Right lobe of liver (tissue), 4 donors: ENCODE measurements at regions not wholly inside any gene's neighbourhood (a gene's known extent, or its start where the extent isn't known, plus 50 kb on each side); places are given as distances from the start of the nearest gene placed in this dataset.

ENCODE experiments used
- POLR2A ChIP-seq: fragments of 450-650 bp; IDR thresholded peaks from one replicate; pipeline ENCODE4 v1.6.1; 2017; ENCODE audit warnings: antibody characterized with exemption, mild to moderate bottlenecking
- TF ChIP-seq, protein P1 (sequence below), 4 donors: fragments of 200-600 bp in 3 of 4; fragments of 450-650 bp in 1 of 4; IDR thresholded peaks; one replicate each; pipeline versions ENCODE4 v1.5.1 to v1.8.0; 2016 to 2022; ENCODE audit warnings: antibody characterized with exemption in 4 of 4, mild to moderate bottlenecking in 2 of 4
- donor health status: DM: no; HTN: no; CAD: no.
- donor health status: DM: no; HTN: no; CAD: no.
- donor health status: DM: no; HTN: yes; CAD: no.

DNA sequence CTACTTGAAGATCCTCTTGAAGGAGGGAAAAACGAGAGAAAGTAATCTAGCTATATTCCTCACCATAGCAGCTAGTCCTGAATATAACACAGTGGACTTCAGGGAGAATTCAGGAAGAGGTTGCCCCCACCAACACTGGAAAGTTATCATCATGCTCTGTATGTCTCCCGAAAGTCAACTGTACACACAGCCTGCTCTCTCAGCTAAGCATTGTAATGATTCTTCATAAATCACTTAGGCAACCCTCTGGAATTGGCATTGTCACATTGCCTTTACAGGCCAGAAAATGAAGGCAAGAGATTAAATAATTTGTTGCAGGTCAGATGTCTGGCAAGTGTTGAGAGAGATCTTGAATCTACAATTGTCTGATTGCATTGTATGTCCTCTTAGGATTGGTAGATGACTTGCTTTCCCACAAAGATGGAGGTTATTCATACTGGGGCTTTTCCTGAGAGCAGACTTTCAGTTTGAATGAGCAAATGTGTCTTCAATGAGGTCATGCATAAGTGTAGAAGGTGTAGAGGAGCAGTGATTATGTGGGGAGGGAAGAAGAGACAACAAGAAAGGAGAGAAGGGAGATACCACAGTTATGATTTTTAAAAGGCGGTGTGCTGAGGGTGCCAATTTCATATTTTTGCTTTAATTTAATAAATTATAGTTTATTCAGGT, 667.2 kb downstream of the DCDC2C start:
- TF ChIP-seq, protein P1, sequence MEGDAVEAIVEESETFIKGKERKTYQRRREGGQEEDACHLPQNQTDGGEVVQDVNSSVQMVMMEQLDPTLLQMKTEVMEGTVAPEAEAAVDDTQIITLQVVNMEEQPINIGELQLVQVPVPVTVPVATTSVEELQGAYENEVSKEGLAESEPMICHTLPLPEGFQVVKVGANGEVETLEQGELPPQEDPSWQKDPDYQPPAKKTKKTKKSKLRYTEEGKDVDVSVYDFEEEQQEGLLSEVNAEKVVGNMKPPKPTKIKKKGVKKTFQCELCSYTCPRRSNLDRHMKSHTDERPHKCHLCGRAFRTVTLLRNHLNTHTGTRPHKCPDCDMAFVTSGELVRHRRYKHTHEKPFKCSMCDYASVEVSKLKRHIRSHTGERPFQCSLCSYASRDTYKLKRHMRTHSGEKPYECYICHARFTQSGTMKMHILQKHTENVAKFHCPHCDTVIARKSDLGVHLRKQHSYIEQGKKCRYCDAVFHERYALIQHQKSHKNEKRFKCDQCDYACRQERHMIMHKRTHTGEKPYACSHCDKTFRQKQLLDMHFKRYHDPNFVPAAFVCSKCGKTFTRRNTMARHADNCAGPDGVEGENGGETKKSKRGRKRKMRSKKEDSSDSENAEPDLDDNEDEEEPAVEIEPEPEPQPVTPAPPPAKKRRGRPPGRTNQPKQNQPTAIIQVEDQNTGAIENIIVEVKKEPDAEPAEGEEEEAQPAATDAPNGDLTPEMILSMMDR (IDR thresholded peaks at IDR 0.05): no peak
- no peak for TF ChIP-seq POLR2A
